ENCODE measurements at regions not wholly inside any gene's neighbourhood (a gene's known extent, or its start where the extent isn't known, plus 50 kb on each side); places are given as distances from the start of the nearest gene placed in this dataset.

- TF ChIP-seq CTCF (IDR thresholded peaks at IDR 0.05; ENCODE audit: low read depth, low read length, missing input control) (no peak), MAX (IDR thresholded peaks at IDR 0.05) (no peak)
Measured at GRCh38 chr3:111331912-111332311, 210.1 kb upstream of the CD96 start.
